Panc1 (cell line): ENCODE measurements at regions not wholly inside any gene's neighbourhood (a gene's known extent, or its start where the extent isn't known, plus 50 kb on each side); places are given as distances from the start of the nearest gene placed in this dataset.

Source experiments
- ATAC-seq: fragments of 200-7000 bp; cut with Tn5 transposase; 2 replicates; pipeline ENCODE4 v1.9.1; 2020; ENCODE audit warnings: mild to moderate bottlenecking, moderate library complexity
- BruUV-seq: library from RNA; stranded (reverse); fragments of 400-500 nt; replicated peaks from 2 replicates; lab custom pipeline; 2021; lab: Mats Ljungman, UMichigan
- CTCF ChIA-PET: fragments of 300-600 bp; sonication (Branson Sonifier 250); formaldehyde crosslinking; loops from one replicate; lab custom pipeline; 2022; ENCODE audit warnings: antibody characterized with exemption; lab: Charles Lee
- POLR2A ChIA-PET: fragments of 300-600 bp; sonication (Branson Sonifier 250); formaldehyde crosslinking; loops from one replicate; lab custom pipeline; 2022; ENCODE audit warnings: antibody characterized with exemption; lab: Charles Lee
- DNase-seq: peaks from one replicate; pipeline ENCODE4 v3.0.0-alpha.2; 2010; ENCODE audit warnings: low read depth, low spot score
- H3K27ac ChIP-seq: 2 replicates; pipeline ENCODE4 v1.5.1; 2011; ENCODE audit warnings: mild to moderate bottlenecking, low read length, inconsistent platforms
- H3K27me3 ChIP-seq: fragments of 200-500 bp; sonication (Bioruptor generic); 2 replicates; pipeline ENCODE4 v1.6.0; 2014; ENCODE audit warnings: low read length, inconsistent platforms; ENCODE audit not compliant: control insufficient read depth, insufficient read depth
- H3K36me3 ChIP-seq: fragments of 200-500 bp; sonication (Bioruptor generic); 2 replicates; pipeline ENCODE4 v1.5.1; 2014; ENCODE audit warnings: inconsistent platforms, mild to moderate bottlenecking, low read length, moderate library complexity; ENCODE audit not compliant: control insufficient read depth, insufficient read depth
- H3K4me1 ChIP-seq: 2 replicates; pipeline ENCODE4 v1.5.1; 2011; ENCODE audit warnings: inconsistent platforms, mild to moderate bottlenecking, low read length, moderate library complexity; ENCODE audit not compliant: control insufficient read depth, insufficient read depth
- H3K4me3 ChIP-seq, 2 experiments: 2 replicates each; pipeline ENCODE4 v1.5.1; 2011 to 2012; ENCODE audit warnings: low read depth in 2 of 2, low read length in 2 of 2, mild to moderate bottlenecking in 2 of 2, inconsistent platforms in 1 of 2, moderate library complexity in 1 of 2
- H3K9me3 ChIP-seq: fragments of 200-500 bp; sonication (Bioruptor generic); 2 replicates; pipeline ENCODE4 v1.5.1; 2014; ENCODE audit warnings: low read depth, mild to moderate bottlenecking, inconsistent platforms, low read length, moderate library complexity; ENCODE audit not compliant: control insufficient read depth, insufficient read depth
- CTCF ChIP-seq: fragments of 450-650 bp; IDR thresholded peaks from 2 replicates; pipeline ENCODE4 v1.5.1; 2017; ENCODE audit warnings: mild to moderate bottlenecking
- POLR2AphosphoS5 ChIP-seq: IDR thresholded peaks from 2 replicates; pipeline ENCODE4 v1.6.1; 2012; ENCODE audit warnings: mild to moderate bottlenecking, low read depth, low read length, moderate library complexity
- REST ChIP-seq, 2 experiments: IDR thresholded peaks; 2 replicates each; pipeline ENCODE4 v1.6.1; 2011 to 2012; ENCODE audit warnings: low read depth in 2 of 2, control low read depth in 1 of 2, low read length in 1 of 2, mild to moderate bottlenecking in 1 of 2, moderate library complexity in 1 of 2; ENCODE audit not compliant: insufficient read depth in 1 of 2
- SIN3A ChIP-seq: IDR thresholded peaks from 2 replicates; pipeline ENCODE4 v1.6.1; 2012; ENCODE audit warnings: low read depth, mild to moderate bottlenecking, low read length, moderate library complexity, borderline replicate concordance; ENCODE audit not compliant: insufficient read depth
- TCF7L2 ChIP-seq: IDR thresholded peaks from 2 replicates; pipeline ENCODE4 v1.6.1; 2011; ENCODE audit warnings: mild to moderate bottlenecking, low read depth, low read length, inconsistent platforms
- in situ Hi-C: cut with HindIII; loops from 2 replicates; pipeline ENCODE4 v1.10.0; 2016; ENCODE audit warnings: low sequenced_read_pairs, low pct_unique_long_range_greater_than_20kb
- intact Hi-C: fragments of 100-400 bp; cut with micrococcal nuclease; formaldehyde crosslinking; loops from one replicate; pipeline ENCODE4 v1.10.0; 2022; ENCODE audit not compliant: unreplicated experiment

GRCh38 chr5:104418056-104418455 lies 855.5 kb upstream of the NUDT12 start:
- Histone ChIP-seq H3K9me3 (no peaks in the 10 kb centered on the region), H3K36me3 (no peaks in the 10 kb centered on the region), H3K27me3 (no peaks in the 10 kb centered on the region), H3K4me3 (no peak overlapping the region), H3K27ac (no peak overlapping the region), H3K4me1 (no peaks in the 10 kb centered on the region)
- CTCF ChIA-PET, result no interaction called here
- ATAC-seq, result no peak
- POLR2A ChIA-PET, result no interaction called here
- no peak for DNase-seq
- BruUV-seq, result no TSS peak
- intact Hi-C loops, result no loop called here
- in situ Hi-C loops, result no loop called here
- TF ChIP-seq CTCF (no peak), POLR2AphosphoS5 (no peak), REST (IDR thresholded peaks at IDR 0.05; ENCODE audit: insufficient read depth in 1 of 2, low read depth in 2 of 2, low read length in 1 of 2) (no peak), TCF7L2 (no peak), SIN3A (no peak)

GRCh38 chr5:104412649-104413240 lies 850.2 kb upstream of the NUDT12 start:
- Histone ChIP-seq H3K36me3 (no peaks in the 10 kb centered on the region; the same call in 1 of the 2 replicates), H3K4me1 (no peaks in the 10 kb centered on the region; the same call in 1 of the 2 replicates), H3K27me3 (no peaks in the 10 kb centered on the region), H3K9me3 (no peaks in the 10 kb centered on the region), H3K27ac (no peak overlapping the region), H3K4me3 (no peak overlapping the region)
- TF ChIP-seq CTCF, result peak; percentile 59
- TF ChIP-seq TCF7L2, result no peak
- no peak for TF ChIP-seq POLR2AphosphoS5
- TF ChIP-seq SIN3A, result no peak
- TF ChIP-seq REST (IDR thresholded peaks at IDR 0.05; ENCODE audit: insufficient read depth in 1 of 2, low read depth in 2 of 2, low read length in 1 of 2), result no peak
- no peak for ATAC-seq
- ChIA-PET CTCF (interaction anchor here (0.7 kb wide), 1 partner anchor 61 kb away, joined by 4 read pairs; no protein-coding TSS in a partner anchor), POLR2A (interaction anchor here (0.6 kb wide), 1 partner anchor 188 kb away, joined by 3 read pairs; no protein-coding TSS in a partner anchor)
- DNase-seq, result peak; percentile 0
- BruUV-seq, result no TSS peak
- in situ Hi-C loops, result no loop called here
- intact Hi-C loops, result no loop called here
